ENCODE measurements at regions not wholly inside any gene's neighbourhood (a gene's known extent, or its start where the extent isn't known, plus 50 kb on each side); places are given as distances from the start of the nearest gene placed in this dataset.
"Not testable (repeated sequence)": the region's sequence is repeated elsewhere in the genome, so short reads cannot be mapped to it uniquely, and the experiment has no call there.

GRCh38 chr1:8144323-8144722 is 118.2 kb upstream of the ERRFI1 start:
- no peak for DNase-seq (ENCODE audit: low read depth in 2 of 2)

- no peak for DNase-seq (ENCODE audit: low read depth in 2 of 2)
These were observed 117.0 kb upstream of the ERRFI1 start for GRCh38 chr1:8142955-8143629.

GRCh38 chr1:8139941-8140340 is 113.8 kb upstream of the ERRFI1 start:
- DNase-seq (ENCODE audit: low read depth in 2 of 2) = no peak

GRCh38 chr1:8139383-8139782 is 113.3 kb upstream of the ERRFI1 start:
- no peak for DNase-seq (ENCODE audit: low read depth in 2 of 2)

- DNase-seq (ENCODE audit: low read depth in 2 of 2) = no peak
These were observed 112.6 kb upstream of the ERRFI1 start for GRCh38 chr1:8138673-8139072.

GRCh38 chr1:8137481-8138244 is 111.6 kb upstream of the ERRFI1 start:
- DNase-seq (ENCODE audit: low read depth in 2 of 2) = no peak

- DNase-seq (ENCODE audit: low read depth in 2 of 2) = no peak
These were observed 110.7 kb upstream of the ERRFI1 start for GRCh38 chr1:8136766-8137165.

- no peak for DNase-seq (ENCODE audit: low read depth in 2 of 2)
These were observed 109.1 kb upstream of the ERRFI1 start for GRCh38 chr1:8135250-8135649.

- no peak for DNase-seq (ENCODE audit: low read depth in 2 of 2)
These were observed 108.6 kb upstream of the ERRFI1 start for GRCh38 chr1:8134546-8135235.

GRCh38 chr1:8133657-8134430 is 107.7 kb upstream of the ERRFI1 start:
- no peak for DNase-seq (ENCODE audit: low read depth in 2 of 2)

- no peak for DNase-seq (ENCODE audit: low read depth in 2 of 2)
These were observed 107.1 kb upstream of the ERRFI1 start for GRCh38 chr1:8133190-8133589.

GRCh38 chr1:8127171-8127641 is 101.1 kb upstream of the ERRFI1 start:
- no peak for DNase-seq (ENCODE audit: low read depth in 2 of 2)

GRCh38 chr1:8122477-8123407 is 96.6 kb upstream of the ERRFI1 start:
- DNase-seq (ENCODE audit: low read depth in 2 of 2) = no peak

GRCh38 chr1:8122160-8122476 is 96.0 kb upstream of the ERRFI1 start:
- DNase-seq (ENCODE audit: low read depth in 2 of 2) = no peak

- DNase-seq (ENCODE audit: low read depth in 2 of 2) = no peak
These were observed 95.4 kb upstream of the ERRFI1 start for GRCh38 chr1:8121261-8122159.

- no peak for DNase-seq (ENCODE audit: low read depth in 2 of 2)
These were observed 94.7 kb upstream of the ERRFI1 start for GRCh38 chr1:8120693-8121260.

GRCh38 chr1:8118736-8119135 is 92.6 kb upstream of the ERRFI1 start:
- not testable (repeated sequence) for DNase-seq (ENCODE audit: low read depth in 2 of 2)

GRCh38 chr1:8118031-8118451 is 91.9 kb upstream of the ERRFI1 start:
- no peak for DNase-seq (ENCODE audit: low read depth in 2 of 2)

GRCh38 chr1:8116894-8117264 is 90.8 kb upstream of the ERRFI1 start:
- no peak for DNase-seq (ENCODE audit: low read depth in 2 of 2)

- DNase-seq (ENCODE audit: low read depth in 2 of 2) = no peak
These were observed 89.7 kb upstream of the ERRFI1 start for GRCh38 chr1:8115769-8116167.
